ENCODE measurements at regions not wholly inside any gene's neighbourhood (a gene's known extent, or its start where the extent isn't known, plus 50 kb on each side); places are given as distances from the start of the nearest gene placed in this dataset.
"Not testable (repeated sequence)": the region's sequence is repeated elsewhere in the genome, so short reads cannot be mapped to it uniquely, and the experiment has no call there.

- no peak for DNase-seq
Observed at GRCh38 chr11:69572861-69573260, 68.1 kb upstream of the CCND1 start.

GRCh38 chr11:69573761-69574607 lies 67.0 kb upstream of the CCND1 start:
- DNase-seq: no peak

GRCh38 chr11:69574608-69575255 lies 66.2 kb upstream of the CCND1 start:
- DNase-seq: no peak

GRCh38 chr11:69575296-69576068 lies 65.5 kb upstream of the CCND1 start:
- DNase-seq: no peak

- no peak for DNase-seq
Observed at GRCh38 chr11:69576069-69576782, 64.7 kb upstream of the CCND1 start.

GRCh38 chr11:69578167-69578566 lies 62.8 kb upstream of the CCND1 start:
- DNase-seq: no peak

- no peak for DNase-seq
Observed at GRCh38 chr11:69580529-69580928, 60.4 kb upstream of the CCND1 start.

GRCh38 chr11:69582756-69583467 lies 58.0 kb upstream of the CCND1 start:
- DNase-seq: no peak

- no peak for DNase-seq
Observed at GRCh38 chr11:69584160-69584559, 56.8 kb upstream of the CCND1 start.

GRCh38 chr11:69585385-69585784 lies 55.6 kb upstream of the CCND1 start:
- DNase-seq: no peak

- no peak for DNase-seq
Observed at GRCh38 chr11:69587454-69588090, 53.4 kb upstream of the CCND1 start.

GRCh38 chr11:69588270-69588669 lies 52.7 kb upstream of the CCND1 start:
- no peak for DNase-seq

- not testable (repeated sequence) for DNase-seq
Observed at GRCh38 chr11:69590088-69590487, 50.9 kb upstream of the CCND1 start.

Measured in CD4-positive, alpha-beta T cell treated with Interleukin-1 beta for 1 hour (primary cell).